ENCODE measurements at regions not wholly inside any gene's neighbourhood (a gene's known extent, or its start where the extent isn't known, plus 50 kb on each side); places are given as distances from the start of the nearest gene placed in this dataset.

- Histone ChIP-seq H3K4me3 (ENCODE audit: low read depth in 1 of 2, low read length in 2 of 2) (no peak overlapping the region), H3K27ac (ENCODE audit: low read depth, low read length) (no peak overlapping the region), H3K9me3 (ENCODE audit: low read length) (no peaks in the 10 kb centered on the region), H3K4me1 (ENCODE audit: insufficient read depth, low read length) (no peaks in the 10 kb centered on the region), H3K36me3 (ENCODE audit: insufficient read depth, low read length) (no peaks in the 10 kb centered on the region), H3K9ac (ENCODE audit: low read length) (no peak overlapping the region), H3K27me3 (ENCODE audit: control insufficient read depth in 1 of 2, insufficient read depth in 2 of 2, low read length in 2 of 2) (no peaks in the 10 kb centered on the region)
Measured at GRCh38 chr2:47259829-47260228, 83.5 kb upstream of the CALM2 start.

DNA sequence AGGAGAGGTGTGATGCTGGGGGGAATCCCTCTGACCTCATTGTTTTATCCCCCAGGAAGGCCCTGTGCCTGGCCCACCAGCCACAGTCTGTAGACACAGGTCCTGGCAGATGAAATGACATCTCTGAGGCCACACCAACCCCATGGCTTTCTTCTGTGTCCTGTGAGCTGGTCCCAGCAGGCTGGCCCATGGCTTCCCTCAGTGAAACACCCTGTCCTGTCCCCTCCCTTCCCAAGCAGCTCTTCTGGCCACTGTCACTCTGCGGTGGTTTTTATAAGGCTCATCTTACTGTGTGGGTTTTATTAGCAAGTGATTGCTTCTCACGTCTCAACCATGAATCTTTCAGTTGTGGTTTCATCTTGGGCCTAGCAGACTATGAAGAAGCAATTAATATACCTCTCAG is 81.6 kb upstream of the CALM2 start:
- Histone ChIP-seq H3K36me3 (ENCODE audit: insufficient read depth, low read length) (no peaks in the 10 kb centered on the region), H3K4me3 (ENCODE audit: low read depth in 1 of 2, low read length in 2 of 2) (no peak overlapping the region), H3K4me1 (ENCODE audit: insufficient read depth, low read length) (no peaks in the 10 kb centered on the region), H3K9ac (ENCODE audit: low read length) (no peak overlapping the region), H3K27me3 (ENCODE audit: control insufficient read depth in 1 of 2, insufficient read depth in 2 of 2, low read length in 2 of 2) (no peaks in the 10 kb centered on the region), H3K27ac (ENCODE audit: low read depth, low read length) (no peak overlapping the region), H3K9me3 (ENCODE audit: low read length) (no peaks in the 10 kb centered on the region)

GRCh38 chr2:47256416-47257087 is 80.2 kb upstream of the CALM2 start:
- H3K4me1 ChIP-seq (ENCODE audit: insufficient read depth, low read length): no peaks in the 10 kb centered on the region
- no peaks in the 10 kb centered on the region for H3K9me3 ChIP-seq (ENCODE audit: low read length)
- no peaks in the 10 kb centered on the region for H3K36me3 ChIP-seq (ENCODE audit: insufficient read depth, low read length)
- H3K4me3 ChIP-seq (ENCODE audit: low read depth in 1 of 2, low read length in 2 of 2): no peak overlapping the region
- H3K27ac ChIP-seq (ENCODE audit: low read depth, low read length): no peak overlapping the region
- no peaks in the 10 kb centered on the region for H3K27me3 ChIP-seq (ENCODE audit: control insufficient read depth in 1 of 2, insufficient read depth in 2 of 2, low read length in 2 of 2)
- no peak overlapping the region for H3K9ac ChIP-seq (ENCODE audit: low read length)

DNA sequence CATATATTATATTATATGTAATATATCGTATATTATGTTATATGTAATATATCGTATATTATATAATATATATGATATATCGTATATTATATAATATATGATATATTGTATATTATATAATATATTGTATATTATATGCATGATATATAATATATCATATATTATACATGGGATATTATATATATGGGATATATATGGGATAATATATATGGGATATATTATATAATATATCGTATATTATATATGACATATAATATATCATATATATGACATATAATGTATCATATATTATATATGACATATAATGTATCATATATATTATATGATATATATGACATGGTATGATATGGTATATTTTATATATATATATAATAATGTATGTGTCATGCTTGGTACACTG is 79.5 kb upstream of the CALM2 start:
- H3K4me1 ChIP-seq (ENCODE audit: insufficient read depth, low read length): no peaks in the 10 kb centered on the region

GRCh38 chr2:47254464-47254863 is 78.2 kb upstream of the CALM2 start:
- Histone ChIP-seq H3K4me1 (ENCODE audit: insufficient read depth, low read length) (peaks cover 7% of the 10 kb centered on the region), H3K36me3 (ENCODE audit: insufficient read depth, low read length) (no peaks in the 10 kb centered on the region), H3K27me3 (ENCODE audit: control insufficient read depth in 1 of 2, insufficient read depth in 2 of 2, low read length in 2 of 2) (no peaks in the 10 kb centered on the region), H3K27ac (ENCODE audit: low read depth, low read length) (no peak overlapping the region), H3K9me3 (ENCODE audit: low read length) (no peaks in the 10 kb centered on the region), H3K9ac (ENCODE audit: low read length) (no peak overlapping the region), H3K4me3 (ENCODE audit: low read depth in 1 of 2, low read length in 2 of 2) (no peak overlapping the region)

More for the DNA sequence above, 79.5 kb upstream of the CALM2 start:
- Histone ChIP-seq H3K36me3 (ENCODE audit: insufficient read depth, low read length) (no peaks in the 10 kb centered on the region), H3K9me3 (ENCODE audit: low read length) (no peaks in the 10 kb centered on the region), H3K27ac (ENCODE audit: low read depth, low read length) (no peak overlapping the region), H3K9ac (ENCODE audit: low read length) (no peak overlapping the region), H3K27me3 (ENCODE audit: control insufficient read depth in 1 of 2, insufficient read depth in 2 of 2, low read length in 2 of 2) (no peaks in the 10 kb centered on the region), H3K4me3 (ENCODE audit: low read depth in 1 of 2, low read length in 2 of 2) (no peak overlapping the region)

DNA sequence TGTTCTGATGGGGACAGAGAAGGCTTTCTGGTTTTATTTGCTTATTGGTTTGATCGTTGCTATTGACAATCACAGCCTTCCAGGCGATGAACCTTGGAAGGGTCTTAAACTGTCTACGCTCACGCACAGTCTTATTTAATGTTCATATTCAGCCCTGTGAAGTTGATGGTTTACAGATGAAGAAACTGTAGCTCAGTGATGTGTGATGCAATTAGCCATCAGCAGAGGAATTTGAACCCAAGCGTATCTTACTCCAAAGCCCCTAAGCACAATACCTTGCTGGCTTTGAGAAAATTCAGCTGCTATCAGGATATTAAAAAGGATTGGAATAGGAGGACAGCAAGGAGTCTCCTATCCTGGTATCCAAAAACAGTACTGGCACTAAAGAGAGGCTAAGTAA is 77.1 kb upstream of the CALM2 start:
- H3K36me3 ChIP-seq (ENCODE audit: insufficient read depth, low read length): no peaks in the 10 kb centered on the region
- no peaks in the 10 kb centered on the region for H3K9me3 ChIP-seq (ENCODE audit: low read length)
- H3K27me3 ChIP-seq (ENCODE audit: control insufficient read depth in 1 of 2, insufficient read depth in 2 of 2, low read length in 2 of 2): no peaks in the 10 kb centered on the region
- no peak overlapping the region for H3K27ac ChIP-seq (ENCODE audit: low read depth, low read length)
- H3K4me3 ChIP-seq (ENCODE audit: low read depth in 1 of 2, low read length in 2 of 2): no peak overlapping the region
- H3K4me1 ChIP-seq (ENCODE audit: insufficient read depth, low read length): peaks cover 15% of the 10 kb centered on the region
- no peak overlapping the region for H3K9ac ChIP-seq (ENCODE audit: low read length)

DNA sequence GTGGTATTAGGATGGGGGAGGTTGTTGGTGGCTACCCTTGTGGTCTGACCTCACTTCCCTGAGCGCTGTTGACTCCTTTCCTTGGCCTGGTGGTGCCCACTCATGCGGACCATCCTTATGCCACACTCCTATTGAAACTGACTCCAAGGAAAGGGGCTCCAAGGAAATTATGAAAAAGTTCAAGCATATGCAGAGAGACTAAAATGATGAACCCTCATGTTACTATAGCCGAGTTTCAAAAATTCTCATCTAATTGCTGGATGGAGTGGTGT is 75.0 kb upstream of the CALM2 start:
- Histone ChIP-seq H3K27ac (ENCODE audit: low read depth, low read length) (no peak overlapping the region), H3K9me3 (ENCODE audit: low read length) (no peaks in the 10 kb centered on the region), H3K4me3 (ENCODE audit: low read depth in 1 of 2, low read length in 2 of 2) (no peak overlapping the region), H3K27me3 (ENCODE audit: control insufficient read depth in 1 of 2, insufficient read depth in 2 of 2, low read length in 2 of 2) (no peaks in the 10 kb centered on the region), H3K9ac (ENCODE audit: low read length) (no peak overlapping the region), H3K4me1 (ENCODE audit: insufficient read depth, low read length) (peaks cover 15% of the 10 kb centered on the region), H3K36me3 (ENCODE audit: insufficient read depth, low read length) (no peaks in the 10 kb centered on the region)

DNA sequence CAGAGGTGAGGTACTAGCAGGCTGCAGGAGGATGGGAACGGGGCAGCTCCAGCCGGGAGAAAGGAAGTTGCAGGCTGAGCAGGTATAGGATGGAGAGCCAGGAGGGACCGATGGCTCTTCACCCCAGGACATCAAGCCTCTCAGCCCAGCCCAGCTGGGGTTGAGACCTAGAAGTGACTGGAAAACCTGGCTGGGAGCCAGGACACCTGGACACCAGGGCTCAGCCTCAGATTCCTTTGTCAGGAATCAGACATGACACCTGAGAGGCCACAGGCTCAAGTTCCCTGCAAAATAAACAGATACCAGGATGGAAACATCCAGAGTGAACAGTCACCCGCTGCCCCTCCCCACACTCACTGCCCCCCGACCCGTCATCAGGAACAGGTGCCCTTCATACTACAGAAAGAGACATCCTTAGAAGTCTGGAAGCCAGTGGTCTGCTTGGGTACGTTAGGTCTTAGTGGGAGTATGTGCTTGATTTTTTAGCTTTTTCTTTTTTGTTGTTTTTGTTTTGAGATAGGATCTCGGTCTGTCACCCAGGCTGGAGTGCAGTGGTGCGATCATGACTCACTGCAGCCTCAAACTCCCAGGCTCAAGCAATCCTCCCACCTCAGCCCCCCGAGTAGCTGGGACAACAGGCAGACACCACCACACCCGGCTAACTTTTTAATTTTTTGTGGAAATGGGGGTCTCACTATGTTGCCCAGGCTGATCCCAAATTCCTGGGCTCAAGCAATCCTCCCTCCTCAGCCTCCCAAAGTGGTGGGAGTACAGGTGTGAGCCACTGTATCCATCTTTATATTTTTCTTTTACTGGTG is 74.5 kb upstream of the CALM2 start:
- H3K4me3 ChIP-seq (ENCODE audit: low read depth in 1 of 2, low read length in 2 of 2): no peak overlapping the region
- no peaks in the 10 kb centered on the region for H3K27me3 ChIP-seq (ENCODE audit: control insufficient read depth in 1 of 2, insufficient read depth in 2 of 2, low read length in 2 of 2)
- no peaks in the 10 kb centered on the region for H3K36me3 ChIP-seq (ENCODE audit: insufficient read depth, low read length)
- H3K9ac ChIP-seq (ENCODE audit: low read length): no peak overlapping the region
- H3K9me3 ChIP-seq (ENCODE audit: low read length): no peaks in the 10 kb centered on the region
- peaks cover 15% of the 10 kb centered on the region for H3K4me1 ChIP-seq (ENCODE audit: insufficient read depth, low read length)
- no peak overlapping the region for H3K27ac ChIP-seq (ENCODE audit: low read depth, low read length)

DNA sequence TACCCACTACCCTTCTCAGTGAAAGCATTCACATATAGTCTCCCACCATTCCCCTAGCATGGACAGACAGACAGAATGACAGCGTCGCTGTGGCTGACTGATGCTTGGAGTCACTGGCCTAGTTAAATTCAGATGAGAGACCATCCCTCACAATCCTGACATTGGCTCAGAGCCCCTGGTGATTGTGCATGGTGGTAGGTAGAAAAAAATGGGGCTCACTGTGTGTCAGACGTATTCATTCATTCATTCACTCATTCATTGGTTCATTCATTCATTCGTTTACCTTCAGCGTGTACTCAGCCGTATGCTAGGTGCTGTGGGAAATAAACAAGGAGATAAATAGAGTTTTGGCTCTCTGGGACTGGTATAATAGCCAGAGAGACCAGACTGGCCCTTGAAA is 73.6 kb upstream of the CALM2 start:
- H3K27ac ChIP-seq (ENCODE audit: low read depth, low read length): no peak overlapping the region
- no peak overlapping the region for H3K9ac ChIP-seq (ENCODE audit: low read length)
- H3K27me3 ChIP-seq (ENCODE audit: control insufficient read depth in 1 of 2, insufficient read depth in 2 of 2, low read length in 2 of 2): no peaks in the 10 kb centered on the region
- no peak overlapping the region for H3K4me3 ChIP-seq (ENCODE audit: low read depth in 1 of 2, low read length in 2 of 2)
- peaks cover 17% of the 10 kb centered on the region for H3K4me1 ChIP-seq (ENCODE audit: insufficient read depth, low read length)
- no peaks in the 10 kb centered on the region for H3K9me3 ChIP-seq (ENCODE audit: low read length)
- H3K36me3 ChIP-seq (ENCODE audit: insufficient read depth, low read length): no peaks in the 10 kb centered on the region

- H3K4me3 ChIP-seq (ENCODE audit: low read depth in 1 of 2, low read length in 2 of 2): no peak overlapping the region
- peaks cover 23% of the 10 kb centered on the region for H3K4me1 ChIP-seq (ENCODE audit: insufficient read depth, low read length)
- H3K27ac ChIP-seq (ENCODE audit: low read depth, low read length): no peak overlapping the region
- no peaks in the 10 kb centered on the region for H3K9me3 ChIP-seq (ENCODE audit: low read length)
- no peaks in the 10 kb centered on the region for H3K27me3 ChIP-seq (ENCODE audit: control insufficient read depth in 1 of 2, insufficient read depth in 2 of 2, low read length in 2 of 2)
- H3K36me3 ChIP-seq (ENCODE audit: insufficient read depth, low read length): no peaks in the 10 kb centered on the region
- H3K9ac ChIP-seq (ENCODE audit: low read length): no peak overlapping the region
Measured at GRCh38 chr2:47249157-47249900, 73.0 kb upstream of the CALM2 start.

DNA sequence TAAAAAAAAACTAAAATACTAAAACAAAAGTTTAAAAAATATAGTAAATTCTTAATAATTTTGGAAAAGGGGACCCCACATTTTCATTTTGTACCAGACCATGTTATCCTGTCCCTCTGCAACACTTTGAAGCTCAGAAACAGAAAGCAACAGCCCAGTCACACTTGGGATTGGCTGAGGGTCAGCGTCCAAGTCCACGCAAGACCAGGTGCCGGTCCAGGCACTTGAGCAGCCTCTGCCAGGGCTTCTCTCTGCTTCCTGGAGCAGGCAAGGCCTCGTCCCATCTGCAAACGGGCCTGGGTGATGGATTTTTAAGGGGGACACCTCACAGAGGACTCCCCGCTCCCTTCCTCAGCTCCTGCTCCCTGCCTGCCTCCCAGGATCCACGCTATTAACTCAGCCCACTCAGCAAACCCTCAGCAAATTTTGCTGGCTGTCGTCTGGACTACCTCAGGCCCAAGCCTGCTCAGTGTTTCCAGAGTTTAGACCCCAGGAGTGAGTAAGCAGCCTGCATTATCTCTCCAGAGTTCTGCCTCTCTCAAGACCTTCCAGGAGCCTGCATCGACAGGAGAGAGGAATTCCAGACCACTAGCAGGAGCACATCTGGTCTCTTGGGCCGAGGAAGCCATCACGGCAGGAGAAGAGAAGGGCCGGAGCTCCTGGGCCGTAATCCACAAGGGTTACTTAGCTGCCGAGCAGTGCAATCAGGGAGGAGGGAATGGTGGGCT is 67.4 kb upstream of the CALM2 start:
- H3K4me1 ChIP-seq (ENCODE audit: insufficient read depth, low read length): peaks cover 17% of the 10 kb centered on the region
- H3K4me3 ChIP-seq (ENCODE audit: low read depth in 1 of 2, low read length in 2 of 2): peak overlapping the region in 1 of 2 donors; percentile 35
- peak overlapping the region; percentile 75 for H3K27ac ChIP-seq (ENCODE audit: low read depth, low read length)
- no peaks in the 10 kb centered on the region for H3K36me3 ChIP-seq (ENCODE audit: insufficient read depth, low read length)
- H3K27me3 ChIP-seq (ENCODE audit: control insufficient read depth in 1 of 2, insufficient read depth in 2 of 2, low read length in 2 of 2): no peaks in the 10 kb centered on the region
- H3K9ac ChIP-seq (ENCODE audit: low read length): no peak overlapping the region
- H3K9me3 ChIP-seq (ENCODE audit: low read length): no peaks in the 10 kb centered on the region
